Retinal pigment epithelial cell (primary cell): ENCODE measurements at regions not wholly inside any gene's neighbourhood (a gene's known extent, or its start where the extent isn't known, plus 50 kb on each side); places are given as distances from the start of the nearest gene placed in this dataset.
A peak's percentile ranks its signal among the peaks of the same experiment; 100 is the strongest.

Experiments used
- DNase-seq: peaks from one replicate; pipeline ENCODE4 v3.0.0-alpha.2; 2010; ENCODE audit warnings: low read depth
- H3K4me3 ChIP-seq: 2 replicates; pipeline ENCODE4 v1.5.1; 2011; ENCODE audit warnings: mild to moderate bottlenecking, low read length, control low read depth, moderate library complexity
- CTCF ChIP-seq: conservative IDR thresholded peaks from 2 replicates; pipeline ENCODE4 v1.5.1; 2011; ENCODE audit warnings: low read depth, low read length, control low read depth, inconsistent platforms

DNA sequence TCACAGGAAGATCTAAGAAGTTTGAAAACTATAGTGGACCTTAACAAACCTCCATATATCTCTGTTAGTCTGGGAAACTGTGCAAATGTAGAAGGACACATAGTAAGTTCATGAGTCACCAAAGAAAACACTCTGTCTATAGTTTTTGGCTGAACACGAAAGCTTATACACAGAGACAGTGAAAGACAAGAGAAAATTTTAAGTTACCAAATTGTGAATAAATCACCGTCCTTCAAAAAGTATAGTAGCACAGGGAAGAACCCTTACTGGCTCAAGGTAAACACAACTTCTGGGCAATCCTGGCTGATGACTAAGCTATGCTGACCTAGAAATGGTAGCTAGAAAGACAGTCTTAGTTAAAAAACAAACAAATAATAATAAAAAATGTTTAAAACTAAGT, 1057.9 kb downstream of the AMY1C start:
- no peak for DNase-seq
- no peak overlapping the region for H3K4me3 ChIP-seq
- TF ChIP-seq CTCF = no peak

- H3K4me3 ChIP-seq = no peak overlapping the region
- TF ChIP-seq CTCF = no peak
- DNase-seq = no peak
These were observed 1075.7 kb downstream of the AMY1C start for GRCh38 chr1:104825401-104825800.

DNA sequence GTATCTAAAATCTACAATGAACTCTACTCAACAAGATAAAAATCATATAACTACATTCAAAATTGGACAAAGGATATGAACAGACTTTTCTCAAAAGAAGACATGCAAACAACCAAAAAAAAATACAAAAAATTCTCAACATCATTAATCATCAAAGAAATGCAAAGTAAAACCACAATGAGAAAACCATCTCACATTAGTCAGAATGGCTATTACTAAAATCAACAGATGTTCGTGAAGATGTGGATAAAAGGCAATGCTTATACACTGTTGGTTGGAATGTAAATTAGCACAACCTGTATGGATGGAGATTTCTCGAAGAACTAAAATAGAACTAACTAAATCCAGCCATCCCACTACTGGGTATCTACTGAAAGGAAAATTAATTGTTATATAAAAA, 1080.8 kb downstream of the AMY1C start:
- no peak for TF ChIP-seq CTCF
- no peak for DNase-seq
- no peak overlapping the region for H3K4me3 ChIP-seq

GRCh38 chr1:104852151-104852550, 1102.5 kb downstream of the AMY1C start:
- no peak for TF ChIP-seq CTCF
- no peak overlapping the region for H3K4me3 ChIP-seq
- DNase-seq = no peak

GRCh38 chr1:104853276-104853675, 1103.6 kb downstream of the AMY1C start:
- TF ChIP-seq CTCF = no peak

GRCh38 chr1:104854529-104854928, 1104.8 kb downstream of the AMY1C start:
- DNase-seq = peak; percentile 53
- TF ChIP-seq CTCF = no peak
- no peak overlapping the region for H3K4me3 ChIP-seq

More at GRCh38 chr1:104853276-104853675, 1103.6 kb downstream of the AMY1C start:
- no peak overlapping the region for H3K4me3 ChIP-seq
- no peak for DNase-seq

DNA sequence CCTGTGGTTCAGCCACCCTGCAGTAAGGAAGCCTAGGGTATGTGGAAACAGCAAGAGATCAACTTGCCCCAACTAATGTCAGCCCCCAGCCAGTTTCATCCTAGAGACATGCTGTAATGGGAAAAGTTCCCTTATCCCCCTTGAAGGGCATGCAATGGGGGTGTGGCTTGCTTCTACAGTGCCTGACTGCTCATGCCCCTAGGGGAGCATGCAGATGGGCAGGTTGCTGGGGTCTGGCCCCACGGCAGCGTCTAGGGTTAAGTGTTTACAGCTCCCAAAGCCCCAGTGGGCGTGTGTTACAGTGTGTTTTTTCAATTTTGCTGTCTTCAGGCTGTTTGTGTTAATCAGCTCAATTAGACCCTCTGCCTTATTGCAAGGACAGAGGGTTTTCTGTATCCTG, 1105.9 kb downstream of the AMY1C start:
- no peak for TF ChIP-seq CTCF
- no peak overlapping the region for H3K4me3 ChIP-seq
- no peak for DNase-seq
